Activated CD8-positive, alpha-beta T cell treated with anti-CD3 and anti-CD28 coated beads for 36 hours (primary cell): ENCODE measurements at regions not wholly inside any gene's neighbourhood (a gene's known extent, or its start where the extent isn't known, plus 50 kb on each side); places are given as distances from the start of the nearest gene placed in this dataset.

Experiments
- ATAC-seq: fragments of 200-7000 bp; cut with Tn5 transposase; one replicate; pipeline ENCODE4 v1.10.0; 2021; ENCODE audit warnings: mild to moderate bottlenecking, moderate library complexity
- CTCF ChIA-PET: fragments of 350-600 bp; sonication (Branson Sonifier 250); formaldehyde crosslinking; loops from one replicate; lab custom pipeline; 2021; ENCODE audit warnings: antibody characterized with exemption; lab: Charles Lee
- POLR2A ChIA-PET: fragments of 350-600 bp; sonication (Branson Sonifier 250); formaldehyde crosslinking; loops from one replicate; lab custom pipeline; 2021; ENCODE audit warnings: antibody characterized with exemption; lab: Charles Lee
- DNase-seq: peaks from one replicate; pipeline ENCODE4 v3.0.0-alpha.2; 2020
- H3K27ac Mint-ChIP-seq: one replicate; pipeline ENCODE4 v1.8.0; 2021; ENCODE audit warnings: mild to moderate bottlenecking, mixed read lengths
- H3K27me3 Mint-ChIP-seq: one replicate; pipeline ENCODE4 v1.8.0; 2021; ENCODE audit warnings: mixed read lengths
- H3K36me3 Mint-ChIP-seq: one replicate; pipeline ENCODE4 v1.8.0; 2021; ENCODE audit warnings: low read depth, mixed read lengths
- H3K4me1 Mint-ChIP-seq: one replicate; pipeline ENCODE4 v1.8.0; 2021; ENCODE audit warnings: low read depth, mixed read lengths
- H3K4me3 Mint-ChIP-seq: one replicate; pipeline ENCODE4 v1.8.0; 2021; ENCODE audit warnings: mild to moderate bottlenecking, moderate library complexity, mixed read lengths
- H3K9me3 Mint-ChIP-seq: one replicate; pipeline ENCODE4 v1.8.0; 2021; ENCODE audit warnings: mixed read lengths
- CTCF ChIP-seq: fragments of 200-600 bp; IDR thresholded peaks from one replicate; pipeline ENCODE4 v1.8.0; 2022; ENCODE audit warnings: antibody characterized with exemption, mild to moderate bottlenecking
- intact Hi-C: fragments of 100-400 bp; cut with micrococcal nuclease; formaldehyde crosslinking; loops from one replicate; pipeline ENCODE4 v1.10.0; 2022

DNA sequence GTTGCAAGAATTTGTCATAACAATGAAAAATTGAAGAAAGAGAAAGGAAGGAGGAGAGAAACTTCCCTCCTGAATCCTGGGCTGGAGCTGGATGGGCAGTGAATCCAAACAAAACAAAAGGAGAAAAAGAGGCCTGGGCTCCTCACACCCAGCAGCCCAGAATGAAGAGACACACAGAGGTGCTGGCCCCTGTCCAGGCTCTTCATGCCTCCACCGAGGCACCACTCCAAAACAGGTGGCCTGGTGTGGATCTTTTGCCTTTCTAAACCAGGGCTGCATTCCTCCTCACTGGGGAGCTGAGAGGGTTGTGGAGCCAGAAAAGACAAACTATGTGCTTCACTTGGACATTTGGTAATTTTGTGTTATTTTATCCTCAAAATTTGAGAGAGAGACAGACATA is 76.0 kb downstream of the FAM124B start:
- no peak for ATAC-seq
- Mint-ChIP-seq H3K4me3 (no peak overlapping the region), H3K4me1 (no peaks in the 10 kb centered on the region), H3K27ac (no peak overlapping the region), H3K9me3 (no peaks in the 10 kb centered on the region), H3K36me3 (no peaks in the 10 kb centered on the region), H3K27me3 (peaks cover 25% of the 10 kb centered on the region)
- POLR2A ChIA-PET = no interaction called here
- intact Hi-C loops = no loop called here
- no peak for DNase-seq
- no peak for TF ChIP-seq CTCF
- CTCF ChIA-PET = no interaction called here

GRCh38 chr2:224324604-224325003 is 77.3 kb downstream of the FAM124B start:
- Mint-ChIP-seq H3K36me3 (no peaks in the 10 kb centered on the region), H3K27me3 (peaks cover 27% of the 10 kb centered on the region), H3K4me3 (no peak overlapping the region), H3K4me1 (no peaks in the 10 kb centered on the region), H3K9me3 (no peaks in the 10 kb centered on the region), H3K27ac (no peak overlapping the region)
- ChIA-PET CTCF (interaction anchor here (1.2 to 1.8 kb wide), 3 partner anchors 18 to 40 kb away, joined by 3 to 7 read pairs (median 3); no protein-coding TSS in a partner anchor), POLR2A (no interaction called here)
- TF ChIP-seq CTCF = no peak
- intact Hi-C loops = no loop called here
- DNase-seq = no peak
- ATAC-seq = no peak

GRCh38 chr2:224320660-224321059 is 81.2 kb downstream of the FAM124B start:
- Mint-ChIP-seq H3K9me3 (no peaks in the 10 kb centered on the region), H3K36me3 (no peaks in the 10 kb centered on the region), H3K4me3 (no peak overlapping the region), H3K27ac (no peak overlapping the region), H3K4me1 (no peaks in the 10 kb centered on the region), H3K27me3 (peaks cover 20% of the 10 kb centered on the region)
- ATAC-seq (no peak), DNase-seq (no peak)
- intact Hi-C loops = no loop called here
- no peak for TF ChIP-seq CTCF
- POLR2A ChIA-PET = no interaction called here
- CTCF ChIA-PET = no interaction called here

DNA sequence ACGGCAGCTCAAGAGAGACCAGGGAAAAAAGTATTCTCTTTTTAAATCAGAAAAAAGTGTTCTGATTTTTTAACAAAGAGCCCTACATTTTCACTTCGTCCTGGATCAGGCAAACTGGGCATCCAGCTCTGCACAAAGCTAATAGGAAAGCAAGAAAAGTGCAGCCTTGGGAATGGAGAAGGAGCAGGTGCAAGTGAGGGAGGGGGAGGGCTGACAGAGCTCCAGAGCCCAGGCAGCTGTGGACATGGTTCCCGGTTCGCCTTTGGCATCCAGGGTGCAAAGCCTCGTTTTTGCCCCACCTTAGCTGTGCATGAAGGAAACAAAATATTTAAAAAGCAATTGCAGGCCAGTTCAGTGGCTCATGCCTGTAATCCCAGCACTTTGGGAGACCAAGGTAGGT is 82.2 kb downstream of the FAM124B start:
- POLR2A ChIA-PET = no interaction called here
- CTCF ChIA-PET = interaction anchor here (0.6 kb wide), 1 partner anchor 327 kb away, joined by 3 read pairs; no protein-coding TSS in a partner anchor
- Mint-ChIP-seq H3K27ac (no peak overlapping the region), H3K9me3 (no peaks in the 10 kb centered on the region), H3K36me3 (no peaks in the 10 kb centered on the region), H3K27me3 (peaks cover 23% of the 10 kb centered on the region), H3K4me3 (no peak overlapping the region), H3K4me1 (no peaks in the 10 kb centered on the region)
- ATAC-seq (no peak), DNase-seq (no peak)
- intact Hi-C loops = no loop called here
- no peak for TF ChIP-seq CTCF

DNA sequence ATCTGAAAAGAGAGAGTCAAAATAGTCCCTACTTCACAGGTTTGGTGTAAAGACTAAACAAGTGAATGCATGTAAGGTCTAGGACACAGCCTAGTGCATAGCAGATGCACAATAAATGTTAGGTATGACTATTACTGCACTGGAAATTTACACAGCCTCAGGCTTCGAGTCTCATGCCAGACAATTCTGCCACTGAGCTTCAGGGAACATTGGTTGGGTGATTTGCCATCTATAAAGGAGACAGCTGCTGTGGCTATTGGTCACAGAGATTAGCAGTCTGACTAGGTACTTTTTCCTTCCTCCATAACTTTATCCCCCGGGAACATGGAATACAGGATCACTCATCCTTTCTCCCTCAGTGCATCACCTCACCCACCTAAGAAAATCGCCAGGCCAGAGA is 89.2 kb downstream of the FAM124B start:
- DNase-seq (no peak), ATAC-seq (no peak)
- no peaks in the 10 kb centered on the region for H3K36me3 Mint-ChIP-seq
- no peaks in the 10 kb centered on the region for H3K9me3 Mint-ChIP-seq
- ChIA-PET POLR2A (interaction anchor here (0.6 kb wide), 1 partner anchor 147 kb away, joined by 3 read pairs; no protein-coding TSS in a partner anchor), CTCF (interaction anchor here (1.3 kb wide), 1 partner anchor 11 kb away, joined by 4 read pairs; no protein-coding TSS in a partner anchor)
- no peak overlapping the region for H3K27ac Mint-ChIP-seq
- H3K27me3 Mint-ChIP-seq = peaks cover 31% of the 10 kb centered on the region
- TF ChIP-seq CTCF = no peak
- no peak overlapping the region for H3K4me3 Mint-ChIP-seq
- intact Hi-C loops = no loop called here
- peaks cover 2% of the 10 kb centered on the region for H3K4me1 Mint-ChIP-seq
